PC-9 (cell line): ENCODE measurements at regions not wholly inside any gene's neighbourhood (a gene's known extent, or its start where the extent isn't known, plus 50 kb on each side); places are given as distances from the start of the nearest gene placed in this dataset.
A peak's percentile ranks its signal among the peaks of the same experiment; 100 is the strongest.

Source experiments
- BruUV-seq: library from RNA; stranded (reverse); fragments of 400-500 nt; replicated peaks from 2 replicates; lab custom pipeline; 2021; lab: Mats Ljungman, UMichigan
- CTCF ChIA-PET: fragments of 300-600 bp; sonication (Branson Sonifier 250); formaldehyde crosslinking; loops from one replicate; lab custom pipeline; 2022; ENCODE audit warnings: antibody characterized with exemption; lab: Charles Lee
- POLR2A ChIA-PET: fragments of 300-600 bp; sonication (Branson Sonifier 250); formaldehyde crosslinking; loops from one replicate; lab custom pipeline; 2022; ENCODE audit warnings: antibody characterized with exemption; ENCODE audit not compliant: unreplicated experiment; lab: Charles Lee
- DNase-seq, 2 experiments: peaks; one replicate each; pipeline versions ENCODE4 v3.0.0 to v3.0.0-alpha.2; 2015 to 2022; ENCODE audit warnings: mixed read lengths in 1 of 2
- H2AFZ ChIP-seq: fragments of 200-600 bp; sonication (generic); 2 replicates; pipeline ENCODE4 v1.8.1; 2017; ENCODE audit warnings: antibody characterized with exemption
- H3F3A ChIP-seq: fragments of 200-600 bp; sonication (generic); 2 replicates; pipeline ENCODE4 v1.8.1; 2017; ENCODE audit warnings: antibody characterized with exemption, mild to moderate bottlenecking, low read depth; ENCODE audit not compliant: insufficient read depth
- H3K27ac ChIP-seq: fragments of 200-600 bp; sonication (generic); 2 replicates; pipeline ENCODE4 v1.6.1; 2016; ENCODE audit warnings: mixed run types
- H3K27me3 ChIP-seq: fragments of 200-600 bp; sonication (generic); 2 replicates; pipeline ENCODE4 v1.6.1; 2016; ENCODE audit warnings: low read depth, mixed run types; ENCODE audit not compliant: insufficient read depth
- H3K36me3 ChIP-seq: fragments of 200-600 bp; sonication (generic); 2 replicates; pipeline ENCODE4 v1.6.1; 2016; ENCODE audit warnings: low read depth, mixed run types
- H3K4me1 ChIP-seq: fragments of 200-600 bp; sonication (generic); replicated peaks from 2 replicates; pipeline ENCODE4 v1.6.1; 2016; ENCODE audit warnings: mixed run types; ENCODE audit not compliant: insufficient read depth
- H3K4me2 ChIP-seq: fragments of 200-600 bp; sonication (generic); 2 replicates; pipeline ENCODE4 v1.6.1; 2017; ENCODE audit warnings: mixed run types
- H3K4me3 ChIP-seq: fragments of 200-600 bp; sonication (generic); 2 replicates; pipeline ENCODE4 v1.6.1; 2016; ENCODE audit warnings: mixed run types
- H3K79me2 ChIP-seq: fragments of 200-600 bp; sonication (generic); 2 replicates; pipeline ENCODE4 v1.6.1; 2017; ENCODE audit warnings: low read depth, mixed run types
- H3K9me2 ChIP-seq: fragments of 200-600 bp; sonication (generic); 2 replicates; pipeline ENCODE4 v1.8.1; 2017; ENCODE audit warnings: mild to moderate bottlenecking; ENCODE audit not compliant: insufficient read depth
- H3K9me3 ChIP-seq: fragments of 200-600 bp; sonication (generic); 2 replicates; pipeline ENCODE4 v1.8.1; 2016; ENCODE audit warnings: low read depth; ENCODE audit not compliant: insufficient read depth
- H4K20me1 ChIP-seq: fragments of 200-600 bp; sonication (generic); 2 replicates; pipeline ENCODE4 v1.8.1; 2017; ENCODE audit not compliant: insufficient read depth
- CTCF ChIP-seq: fragments of 200-600 bp; sonication (generic); conservative IDR thresholded peaks from 2 replicates; pipeline ENCODE4 v1.6.1; 2017; ENCODE audit warnings: mixed run types, antibody characterized with exemption, mild to moderate bottlenecking, moderate library complexity
- EZH2 ChIP-seq: fragments of 200-600 bp; sonication (generic); IDR thresholded peaks from 2 replicates; pipeline ENCODE4 v1.8.0; 2017; ENCODE audit warnings: antibody characterized with exemption, low read depth
- intact Hi-C: fragments of 100-400 bp; cut with micrococcal nuclease; formaldehyde crosslinking; loops from one replicate; pipeline ENCODE4 v1.10.0; 2022; ENCODE audit not compliant: unreplicated experiment

GRCh38 chr10:29823553-29824080, 188.8 kb upstream of the SVIL start:
- Histone ChIP-seq H3K27me3 (no peaks in the 10 kb centered on the region), H2AFZ (no peak overlapping the region), H3K79me2 (no peaks in the 10 kb centered on the region), H4K20me1 (no peaks in the 10 kb centered on the region), H3K4me3 (no peak overlapping the region), H3K4me1 (peaks cover 14% of the 10 kb centered on the region), H3K4me2 (no peak overlapping the region), H3K9me3 (no peaks in the 10 kb centered on the region), H3K27ac (no peak overlapping the region), H3F3A (no peaks in the 10 kb centered on the region), H3K9me2 (no peaks in the 10 kb centered on the region), H3K36me3 (no peaks in the 10 kb centered on the region)
- CTCF ChIA-PET, result interaction anchor here (0.6 kb wide), 1 partner anchor 12 kb away, joined by 3 read pairs; no protein-coding TSS in a partner anchor
- TF ChIP-seq EZH2 (no peak), CTCF (no peak)
- BruUV-seq, result no TSS peak
- POLR2A ChIA-PET, result no interaction called here
- intact Hi-C loops, result no loop called here
- DNase-seq, result no peak

GRCh38 chr10:29820890-29821461, 186.2 kb upstream of the SVIL start:
- Histone ChIP-seq H3F3A (no peaks in the 10 kb centered on the region), H4K20me1 (no peaks in the 10 kb centered on the region), H2AFZ (no peak overlapping the region), H3K4me2 (no peak overlapping the region), H3K9me2 (no peaks in the 10 kb centered on the region), H3K4me3 (no peak overlapping the region), H3K9me3 (no peaks in the 10 kb centered on the region), H3K36me3 (no peaks in the 10 kb centered on the region), H3K4me1 (0 out of 2 replicates have a peak, but pooled peaks cover under 1% of the 10 kb centered on the region), H3K27me3 (no peaks in the 10 kb centered on the region), H3K27ac (no peak overlapping the region), H3K79me2 (no peaks in the 10 kb centered on the region)
- TF ChIP-seq CTCF (no peak), EZH2 (no peak)
- CTCF ChIA-PET, result interaction anchor here (0.5 to 0.6 kb wide), 2 partner anchors 9 to 131 kb away, joined by 3 read pairs; no protein-coding TSS in a partner anchor
- DNase-seq, result peak in 1 of 2 experiments; percentile 37
- POLR2A ChIA-PET, result interaction anchor here (0.6 to 0.7 kb wide), 3 partner anchors 63 to 819 kb away, joined by 3 to 6 read pairs (median 5); no protein-coding TSS in a partner anchor
- no TSS peak for BruUV-seq
- intact Hi-C loops, result no loop called here

- Histone ChIP-seq H3K27me3 (no peaks in the 10 kb centered on the region), H3K4me2 (no peak overlapping the region), H3F3A (peaks cover 15% of the 10 kb centered on the region), H3K4me1 (peaks cover 16% of the 10 kb centered on the region), H3K27ac (no peak overlapping the region), H3K9me2 (no peaks in the 10 kb centered on the region), H3K9me3 (no peaks in the 10 kb centered on the region), H3K4me3 (no peak overlapping the region), H2AFZ (no peak overlapping the region), H3K79me2 (no peaks in the 10 kb centered on the region), H4K20me1 (no peaks in the 10 kb centered on the region), H3K36me3 (no peaks in the 10 kb centered on the region)
- POLR2A ChIA-PET, result no interaction called here
- intact Hi-C loops, result no loop called here
- DNase-seq, result no peak
- TF ChIP-seq CTCF (no peak), EZH2 (no peak)
- CTCF ChIA-PET, result no interaction called here
- no TSS peak for BruUV-seq
These were observed 182.2 kb upstream of the SVIL start for GRCh38 chr10:29816801-29817558.
